Trophoblast cell (in vitro differentiated cells and primary cell): ENCODE measurements at regions not wholly inside any gene's neighbourhood (a gene's known extent, or its start where the extent isn't known, plus 50 kb on each side); places are given as distances from the start of the nearest gene placed in this dataset.
"Not testable (repeated sequence)": the region's sequence is repeated elsewhere in the genome, so short reads cannot be mapped to it uniquely, and the experiment has no call there.

Experiments used
- DNase-seq, 2 donors: peaks; one replicate each; pipeline ENCODE4 v3.0.0-alpha.2; 2016
- H2AFZ ChIP-seq: 2 replicates; pipeline ENCODE4 v1.6.1; 2013; ENCODE audit warnings: low read length, moderate library complexity, mild to moderate bottlenecking; ENCODE audit not compliant: insufficient read depth, poor library complexity
- H2AK5ac ChIP-seq: 2 replicates; pipeline ENCODE4 v1.6.1; 2013; ENCODE audit warnings: mild to moderate bottlenecking, low read length
- H2BK120ac ChIP-seq: 2 replicates; pipeline ENCODE4 v1.6.1; 2013; ENCODE audit warnings: low read length, mild to moderate bottlenecking, moderate library complexity; ENCODE audit not compliant: insufficient read depth, poor library complexity
- H2BK12ac ChIP-seq: 2 replicates; pipeline ENCODE4 v1.6.1; 2013; ENCODE audit warnings: mild to moderate bottlenecking, low read length, moderate library complexity
- H2BK5ac ChIP-seq: 2 replicates; pipeline ENCODE4 v1.6.1; 2013; ENCODE audit warnings: low read length, low read depth, moderate library complexity, mild to moderate bottlenecking; ENCODE audit not compliant: poor library complexity
- H3K14ac ChIP-seq: 2 replicates; pipeline ENCODE4 v1.6.1; 2013; ENCODE audit warnings: mild to moderate bottlenecking, low read length
- H3K18ac ChIP-seq: 2 replicates; pipeline ENCODE4 v1.6.1; 2013; ENCODE audit warnings: mild to moderate bottlenecking, low read length
- H3K23ac ChIP-seq: 2 replicates; pipeline ENCODE4 v1.6.1; 2013; ENCODE audit warnings: low read length
- H3K27ac ChIP-seq: 2 replicates; pipeline ENCODE4 v1.5.1; 2013; ENCODE audit warnings: low read depth, mild to moderate bottlenecking, inconsistent platforms, low read length, moderate library complexity
- H3K27me3 ChIP-seq: 2 replicates; pipeline ENCODE4 v1.6.1; 2013; ENCODE audit warnings: inconsistent platforms, mild to moderate bottlenecking, low read length, moderate library complexity; ENCODE audit not compliant: insufficient read depth
- H3K36me3 ChIP-seq, 2 experiments: 1 replicate in 1 of 2; 2 replicates in 1 of 2; pipeline ENCODE4 v1.6.1; 2013; ENCODE audit warnings: low read length in 2 of 2, mild to moderate bottlenecking in 2 of 2, moderate library complexity in 1 of 2; ENCODE audit not compliant: insufficient read depth in 2 of 2, control insufficient read depth in 1 of 2
- H3K4ac ChIP-seq: 2 replicates; pipeline ENCODE4 v1.6.1; 2013; ENCODE audit warnings: low read depth, mild to moderate bottlenecking, low read length, moderate library complexity
- H3K4me1 ChIP-seq, 2 experiments: 1 replicate in 1 of 2; 2 replicates in 1 of 2; pipeline ENCODE4 v1.6.1; 2013; ENCODE audit warnings: low read length in 2 of 2, mild to moderate bottlenecking in 2 of 2, moderate library complexity in 1 of 2; ENCODE audit not compliant: insufficient read depth in 2 of 2, control insufficient read depth in 1 of 2
- H3K4me2 ChIP-seq: 2 replicates; pipeline ENCODE4 v1.6.1; 2013; ENCODE audit warnings: inconsistent platforms, mild to moderate bottlenecking, low read length, moderate library complexity
- H3K4me3 ChIP-seq: 2 replicates; pipeline ENCODE4 v1.5.1; 2013; ENCODE audit warnings: mild to moderate bottlenecking, low read depth, low read length, inconsistent platforms
- H3K79me1 ChIP-seq: one replicate; pipeline ENCODE4 v1.6.1; 2013; ENCODE audit warnings: low read length
- H3K79me2 ChIP-seq: 2 replicates; pipeline ENCODE4 v1.6.1; 2013; ENCODE audit warnings: low read length, mild to moderate bottlenecking; ENCODE audit not compliant: control insufficient read depth, insufficient read depth, poor library complexity
- H3K9ac ChIP-seq: 2 replicates; pipeline ENCODE4 v1.6.1; 2013; ENCODE audit warnings: mild to moderate bottlenecking, low read length
- H3K9me3 ChIP-seq: 2 replicates; pipeline ENCODE4 v1.6.1; 2013; ENCODE audit warnings: low read depth, mild to moderate bottlenecking, control low read depth, inconsistent platforms, low read length; ENCODE audit not compliant: insufficient read depth
- H4K12ac ChIP-seq: 2 replicates; pipeline ENCODE4 v1.6.1; 2013; ENCODE audit warnings: low read depth, mild to moderate bottlenecking, low read length, moderate library complexity
- H4K8ac ChIP-seq: 2 replicates; pipeline ENCODE4 v1.6.1; 2013; ENCODE audit warnings: low read depth, mild to moderate bottlenecking, low read length, moderate library complexity
- H4K91ac ChIP-seq: one replicate; pipeline ENCODE4 v1.6.1; 2013; ENCODE audit warnings: low read depth, mild to moderate bottlenecking, low read length, moderate library complexity
- WGBS: extraction: QIAGEN DNeasy Blood & Tissue Kit; methylation state at CpG from one replicate; pipeline ENCODE4 v1.1.7; 2013; ENCODE audit warnings: missing lambda C conversion rate; ENCODE audit not compliant: insufficient read length, insufficient coverage; ENCODE audit errors: extremely low coverage; 5-methylcytosine and 5-hydroxymethylcytosine counted together

DNA sequence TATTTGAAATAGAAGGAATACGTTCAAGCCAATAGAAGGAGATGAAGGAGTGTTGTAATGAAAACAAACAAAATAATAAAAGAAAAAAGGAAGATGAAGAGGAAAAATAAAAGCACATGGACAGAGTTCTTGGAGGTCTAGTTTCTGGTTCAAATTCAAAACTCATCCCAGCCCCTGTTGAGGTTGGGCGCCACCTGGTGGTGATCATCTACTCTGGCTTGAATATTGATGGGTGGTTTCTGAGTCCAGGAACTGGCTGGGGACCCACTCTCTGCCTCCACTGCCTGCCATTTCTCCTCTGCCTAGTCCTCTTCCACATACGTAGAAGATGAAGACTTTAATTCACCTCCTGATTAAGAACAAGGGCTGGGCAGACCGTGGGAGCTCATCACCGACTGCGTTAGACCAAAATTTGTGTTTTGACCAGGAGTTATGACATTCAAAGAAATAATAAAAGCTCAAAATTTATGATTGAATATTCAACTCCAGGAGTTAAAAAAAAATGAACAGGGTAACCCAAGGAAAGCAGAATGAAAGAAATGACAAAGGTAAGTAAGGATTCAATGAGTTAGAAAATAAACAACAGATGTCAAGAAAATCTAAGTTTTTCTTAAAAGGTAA lies 99.0 kb upstream of the SLC1A3 start:
- no peak overlapping the region for H3K4me2 ChIP-seq
- H2AFZ ChIP-seq = no peak overlapping the region
- peak overlapping the region; percentile 67 for H2BK12ac ChIP-seq
- no peak overlapping the region for H3K4ac ChIP-seq
- no peak overlapping the region for H4K91ac ChIP-seq
- peak; percentile 61 to 87 for DNase-seq
- H3K9ac ChIP-seq = no peak overlapping the region
- no peak overlapping the region for H3K14ac ChIP-seq
- H3K4me1 ChIP-seq = peaks cover 5 to 11% of the 10 kb centered on the region in 2 experiments
- no peak overlapping the region for H3K23ac ChIP-seq
- no CpG with 5 or more reads among the region's 6 CpGs for WGBS
- H3K79me2 ChIP-seq = no peaks in the 10 kb centered on the region
- no peak overlapping the region for H2AK5ac ChIP-seq
- H3K9me3 ChIP-seq = no peaks in the 10 kb centered on the region
- H3K79me1 ChIP-seq = peaks cover 2% of the 10 kb centered on the region
- no peak overlapping the region for H3K27ac ChIP-seq
- H4K8ac ChIP-seq = no peak overlapping the region
- no peaks in the 10 kb centered on the region for H3K36me3 ChIP-seq
- H2BK120ac ChIP-seq = no peak overlapping the region
- H3K4me3 ChIP-seq = no peak overlapping the region
- no peaks in the 10 kb centered on the region for H3K27me3 ChIP-seq
- H4K12ac ChIP-seq = no peak overlapping the region
- no peak overlapping the region for H2BK5ac ChIP-seq
- H3K18ac ChIP-seq = no peak overlapping the region

DNA sequence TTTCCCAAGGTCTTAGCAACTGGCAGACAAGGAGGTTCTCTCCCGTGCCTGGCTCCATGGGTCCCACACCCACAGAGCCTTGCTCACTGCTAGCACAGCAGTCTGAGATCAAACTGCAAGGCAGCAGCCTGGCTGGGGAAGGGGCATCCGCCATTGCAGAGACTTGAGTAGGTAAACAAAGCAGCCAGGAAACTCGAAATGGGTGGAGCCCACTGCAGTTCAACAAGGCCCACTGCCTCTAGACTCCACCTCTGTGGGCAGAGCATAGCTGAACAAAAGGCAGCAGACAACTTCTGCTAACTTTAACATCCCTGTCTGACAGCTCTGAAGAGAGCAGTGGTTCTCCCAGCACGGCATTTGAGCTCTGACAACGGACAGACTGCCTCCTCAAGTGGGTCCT lies 98.1 kb upstream of the SLC1A3 start:
- not testable (repeated sequence) for DNase-seq, H3K9me3 ChIP-seq, H2AK5ac ChIP-seq, H3K27ac ChIP-seq, H2AFZ ChIP-seq, H2BK120ac ChIP-seq, H3K9ac ChIP-seq, H3K4me2 ChIP-seq, H3K27me3 ChIP-seq, H3K4me1 ChIP-seq, H3K36me3 ChIP-seq, H3K4me3 ChIP-seq, H3K4ac ChIP-seq, H3K79me1 ChIP-seq, H3K79me2 ChIP-seq, H2BK12ac ChIP-seq, H3K18ac ChIP-seq, H3K23ac ChIP-seq, H2BK5ac ChIP-seq, H4K12ac ChIP-seq
- Histone ChIP-seq H4K91ac (peak overlapping the region; percentile 28), H3K14ac (peak overlapping the region; percentile 32), H4K8ac (peak overlapping the region; percentile 79)
- no CpG with 5 or more reads among the region's 5 CpGs for WGBS

DNA sequence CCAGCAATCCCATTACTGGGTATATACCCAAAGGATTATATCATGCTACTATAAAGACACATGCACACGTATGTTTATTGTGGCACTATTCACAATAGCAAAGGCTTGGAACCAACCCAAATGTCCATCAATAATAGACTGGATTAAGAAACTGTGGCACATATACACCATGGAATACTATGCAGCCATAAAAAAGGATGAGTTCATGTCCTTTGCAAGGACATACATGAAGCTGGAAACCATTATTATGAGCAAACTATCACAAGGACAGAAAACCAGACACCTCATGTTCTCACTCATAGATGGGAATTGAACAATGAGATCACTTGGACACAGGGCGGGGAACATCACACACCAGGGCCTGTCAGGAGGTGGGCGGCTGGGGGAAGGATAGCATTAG lies 92.8 kb upstream of the SLC1A3 start:
- H3K14ac ChIP-seq, H3K4me2 ChIP-seq, H3K79me1 ChIP-seq, DNase-seq, H3K4me3 ChIP-seq, H2AK5ac ChIP-seq, H3K4me1 ChIP-seq, H3K27me3 ChIP-seq, H3K23ac ChIP-seq, H2BK12ac ChIP-seq, H2AFZ ChIP-seq, H3K27ac ChIP-seq, H2BK5ac ChIP-seq, H3K9ac ChIP-seq, H4K12ac ChIP-seq, H3K9me3 ChIP-seq, H3K4ac ChIP-seq, H2BK120ac ChIP-seq, H4K8ac ChIP-seq, H4K91ac ChIP-seq, H3K79me2 ChIP-seq, H3K18ac ChIP-seq, H3K36me3 ChIP-seq: not testable (repeated sequence)
- no CpG with 5 or more reads among the region's 3 CpGs for WGBS

DNA sequence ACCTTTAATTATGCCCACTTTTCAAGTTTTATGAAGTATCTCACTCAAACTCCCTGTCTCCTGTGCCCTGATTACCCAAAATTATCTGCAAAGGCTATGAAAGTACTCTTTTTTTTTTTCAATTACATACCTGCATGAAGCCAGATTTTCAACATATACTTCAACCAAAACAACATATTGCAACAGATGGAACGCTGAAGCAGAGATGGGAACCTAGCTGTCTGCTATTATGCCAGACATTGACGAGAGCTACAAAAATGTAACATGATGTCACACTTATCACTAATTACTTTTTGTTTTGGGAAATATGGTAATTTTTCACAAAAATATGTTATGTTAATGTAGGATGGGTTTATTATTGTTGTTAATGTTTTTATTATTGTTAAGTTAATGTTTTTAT lies 86.5 kb upstream of the SLC1A3 start:
- H3K4me3 ChIP-seq = no peak overlapping the region
- no peak overlapping the region for H3K4ac ChIP-seq
- peaks cover 4% of the 10 kb centered on the region for H3K9me3 ChIP-seq
- no peaks in the 10 kb centered on the region for H3K27me3 ChIP-seq
- H2BK120ac ChIP-seq = no peak overlapping the region
- no peaks in the 10 kb centered on the region for H3K79me2 ChIP-seq
- no peak overlapping the region for H4K91ac ChIP-seq
- H3K14ac ChIP-seq = no peak overlapping the region
- H3K36me3 ChIP-seq = no peaks in the 10 kb centered on the region
- WGBS = no CpG with 5 or more reads among the region's 2 CpGs
- no peak overlapping the region for H3K4me2 ChIP-seq
- H3K27ac ChIP-seq = no peak overlapping the region
- DNase-seq = no peak
- H2AK5ac ChIP-seq = no peak overlapping the region
- no peaks in the 10 kb centered on the region for H3K4me1 ChIP-seq
- H2BK12ac ChIP-seq = no peak overlapping the region
- no peak overlapping the region for H4K8ac ChIP-seq
- no peaks in the 10 kb centered on the region for H3K79me1 ChIP-seq
- no peak overlapping the region for H4K12ac ChIP-seq
- no peak overlapping the region for H3K23ac ChIP-seq
- no peak overlapping the region for H3K18ac ChIP-seq
- no peak overlapping the region for H3K9ac ChIP-seq
- no peak overlapping the region for H2AFZ ChIP-seq
- H2BK5ac ChIP-seq = no peak overlapping the region
